H1 (cell line): ENCODE measurements at regions not wholly inside any gene's neighbourhood (a gene's known extent, or its start where the extent isn't known, plus 50 kb on each side); places are given as distances from the start of the nearest gene placed in this dataset.

Source experiments
- CTCF ChIA-PET: fragments of 300-600 bp; sonication (Branson Sonifier 250); formaldehyde crosslinking; loops from one replicate; lab custom pipeline; 2021; ENCODE audit not compliant: partially characterized antibody; lab: Charles Lee
- POLR2A ChIA-PET: fragments of 300-600 bp; sonication (Branson Sonifier 250); formaldehyde crosslinking; loops from one replicate; lab custom pipeline; 2021; ENCODE audit warnings: inconsistent platforms; ENCODE audit not compliant: partially characterized antibody; lab: Charles Lee
- DNase-seq, 2 experiments: peaks; one replicate each; pipeline versions ENCODE4 v3.0.0 to v3.0.0-alpha.2; 2010 to 2022; ENCODE audit warnings: low spot score in 2 of 2, low read depth in 1 of 2, mixed read lengths in 1 of 2
- FAIRE-seq: peaks from 2 replicates; lab custom pipeline; 2011; peaks lifted over from hg19 to GRCh38; lab: Jason Lieb, UNC
- H2AFZ ChIP-seq: 2 replicates; pipeline ENCODE4 v1.8.1; 2012; ENCODE audit warnings: low read length, inconsistent platforms
- H2AK5ac ChIP-seq: 2 replicates; pipeline ENCODE4 v1.6.1; 2013; ENCODE audit warnings: low read depth, low read length
- H2BK120ac ChIP-seq: replicated peaks from 2 replicates; pipeline ENCODE3; 2013; ENCODE audit warnings: low read depth, low read length, inconsistent platforms
- H2BK12ac ChIP-seq: 2 replicates; pipeline ENCODE4 v1.6.1; 2013; ENCODE audit warnings: low read depth, low read length
- H2BK15ac ChIP-seq: 2 replicates; pipeline ENCODE4 v1.6.1; 2013; ENCODE audit warnings: low read length
- H2BK20ac ChIP-seq: 2 replicates; pipeline ENCODE4 v1.6.1; 2013; ENCODE audit warnings: low read length
- H2BK5ac ChIP-seq: 2 replicates; pipeline ENCODE4 v1.6.1; 2013; ENCODE audit warnings: low read depth, low read length
- H3K14ac ChIP-seq: 2 replicates; pipeline ENCODE4 v1.6.1; 2013; ENCODE audit warnings: inconsistent platforms; ENCODE audit not compliant: insufficient read length
- H3K18ac ChIP-seq: 2 replicates; pipeline ENCODE4 v1.6.1; 2013; ENCODE audit warnings: low read length; ENCODE audit errors: extremely low read depth
- H3K23ac ChIP-seq: 2 replicates; pipeline ENCODE4 v1.6.1; 2013; ENCODE audit warnings: inconsistent platforms; ENCODE audit not compliant: insufficient read length
- H3K23me2 ChIP-seq: 2 replicates; pipeline ENCODE4 v1.6.1; 2013; ENCODE audit warnings: low read depth, low read length
- H3K27ac ChIP-seq: 2 replicates; pipeline ENCODE4 v1.6.1; 2011; ENCODE audit warnings: low read depth, low read length, inconsistent platforms
- H3K27me3 ChIP-seq, 4 experiments: replicated peaks in 1 of 4; 1 replicate in 1 of 4; 2 replicates in 3 of 4; pipeline versions ENCODE4 v1.6.1 to v1.8.1; 2011 to 2013; ENCODE audit warnings: low read length in 3 of 4, mild to moderate bottlenecking in 3 of 4, inconsistent platforms in 2 of 4, mixed read lengths in 2 of 4, moderate library complexity in 1 of 4; ENCODE audit not compliant: control insufficient read depth in 3 of 4, insufficient read depth in 3 of 4; ENCODE audit errors: extremely low read depth in 1 of 4
- H3K36me3 ChIP-seq, 4 experiments: 2 replicates each; pipeline versions ENCODE4 v1.6.1 to v1.8.1; 2011 to 2013; ENCODE audit warnings: mild to moderate bottlenecking in 4 of 4, low read length in 3 of 4, moderate library complexity in 2 of 4, control low read depth in 1 of 4, inconsistent platforms in 1 of 4; ENCODE audit not compliant: insufficient read depth in 4 of 4, control insufficient read depth in 2 of 4
- H3K4ac ChIP-seq: replicated peaks from 2 replicates; pipeline ENCODE3; 2013; ENCODE audit warnings: low read length, low read depth, mixed read lengths, inconsistent platforms; ENCODE audit not compliant: insufficient read length
- H3K4me1 ChIP-seq, 4 experiments: replicated peaks in 1 of 4; 1 replicate in 1 of 4; 2 replicates in 3 of 4; pipeline versions ENCODE4 v1.6.1 to v1.8.1; 2011 to 2013; ENCODE audit warnings: low read length in 3 of 4, inconsistent platforms in 2 of 4, mixed read lengths in 1 of 4; ENCODE audit not compliant: insufficient read depth in 4 of 4, control insufficient read depth in 3 of 4
- H3K4me2 ChIP-seq, 2 experiments: 2 replicates each; pipeline versions ENCODE4 v1.6.1 to v1.8.1; 2011 to 2013; ENCODE audit warnings: low read depth in 2 of 2, low read length in 2 of 2, control low read depth in 1 of 2, inconsistent platforms in 1 of 2, mild to moderate bottlenecking in 1 of 2; ENCODE audit not compliant: insufficient read depth in 1 of 2
- H3K4me3 ChIP-seq, 4 experiments: fragments of 200-600, 300-600 bp in 1 of 4; sonication (generic), shearing (Covaris generic), sonication (Bioruptor Twin) in 1 of 4; 2 replicates each; pipeline versions ENCODE4 v1.5.1 to v1.8.1; 2011 to 2016; ENCODE audit warnings: low read length in 4 of 4, low read depth in 3 of 4, control low read depth in 2 of 4, inconsistent platforms in 2 of 4, mild to moderate bottlenecking in 2 of 4, mixed read lengths in 1 of 4, moderate library complexity in 1 of 4; ENCODE audit not compliant: insufficient read depth in 2 of 4; ENCODE audit errors: extremely low read depth in 1 of 4
- H3K56ac ChIP-seq: replicated peaks from 2 replicates; pipeline ENCODE3; 2013; ENCODE audit warnings: low read depth, mild to moderate bottlenecking, mixed read lengths, low read length, inconsistent platforms; ENCODE audit not compliant: insufficient read length
- H3K79me1 ChIP-seq: 2 replicates; pipeline ENCODE4 v1.6.1; 2013; ENCODE audit warnings: low read depth, low read length, control low read depth
- H3K79me2 ChIP-seq, 2 experiments: 2 replicates each; pipeline versions ENCODE4 v1.6.1 to v1.8.1; 2012 to 2013; ENCODE audit warnings: low read length in 2 of 2, mild to moderate bottlenecking in 2 of 2, inconsistent platforms in 1 of 2; ENCODE audit not compliant: insufficient read depth in 2 of 2, control insufficient read depth in 1 of 2
- H3K9ac ChIP-seq, 4 experiments: replicated peaks in 1 of 4; 1 replicate in 1 of 4; 2 replicates in 3 of 4; pipeline versions ENCODE4 v1.6.1 to v1.8.1; 2011 to 2013; ENCODE audit warnings: low read depth in 3 of 4, low read length in 3 of 4, control low read depth in 2 of 4, mild to moderate bottlenecking in 2 of 4, moderate library complexity in 2 of 4, inconsistent platforms in 1 of 4; ENCODE audit errors: extremely low read depth in 1 of 4
- H3K9me3 ChIP-seq, 2 experiments: 2 replicates each; pipeline versions ENCODE4 v1.6.1 to v1.8.1; 2012 to 2013; ENCODE audit warnings: mild to moderate bottlenecking in 2 of 2, moderate library complexity in 2 of 2, control low read depth in 1 of 2, inconsistent platforms in 1 of 2, low read depth in 1 of 2, low read length in 1 of 2, mixed read lengths in 1 of 2; ENCODE audit not compliant: insufficient read depth in 2 of 2
- H4K20me1 ChIP-seq, 2 experiments: replicated peaks in 1 of 2; 2 replicates each; pipeline versions ENCODE3 to v1.8.1; 2011 to 2013; ENCODE audit warnings: inconsistent platforms in 2 of 2, low read length in 2 of 2, mild to moderate bottlenecking in 1 of 2; ENCODE audit not compliant: insufficient read depth in 2 of 2, control insufficient read depth in 1 of 2
- H4K5ac ChIP-seq: 2 replicates; pipeline ENCODE4 v1.6.1; 2013; ENCODE audit warnings: low read length, low read depth, mixed read lengths, inconsistent platforms; ENCODE audit not compliant: insufficient read length
- H4K8ac ChIP-seq: 2 replicates; pipeline ENCODE4 v1.8.0; 2013; ENCODE audit warnings: mild to moderate bottlenecking, moderate library complexity, low read length, inconsistent platforms; ENCODE audit not compliant: insufficient read depth; ENCODE audit errors: extremely low read depth
- H4K91ac ChIP-seq: replicated peaks from 2 replicates; pipeline ENCODE3; 2013; ENCODE audit warnings: low read length, mixed read lengths, inconsistent platforms; ENCODE audit not compliant: insufficient read length
- PHF8 ChIP-seq: fragments of 200-600 bp; sonication (generic); conservative IDR thresholded peaks from 2 replicates; pipeline ENCODE4 v1.7.1; 2012; ENCODE audit warnings: low read depth, mild to moderate bottlenecking, inconsistent platforms, low read length, moderate library complexity
- WGBS, 2 experiments: shearing (Covaris generic) in 1 of 2; methylation state at CpG; one replicate each; pipeline versions ENCODE4 v1.1.6 to v1.1.7; 2013 to 2015; ENCODE audit warnings: low lambda C conversion rate in 2 of 2, mixed read lengths in 2 of 2, inconsistent platforms in 1 of 2, low coverage in 1 of 2, missing lambda C conversion rate in 1 of 2; ENCODE audit not compliant: insufficient replicate concordance in 2 of 2, insufficient coverage in 1 of 2, insufficient read length in 1 of 2; ENCODE audit errors: extremely low coverage in 1 of 2, missing lambda C conversion rate in 1 of 2; 5-methylcytosine and 5-hydroxymethylcytosine counted together

GRCh38 chr18:78587096-78587495 is 392.5 kb upstream of the SALL3 start:
- peaks cover 0 to 11% (median 3%) of the 10 kb centered on the region in 4 experiments; a peak in 3 of 7 replicates for H3K4me1 ChIP-seq
- H3K23me2 ChIP-seq, result no peaks in the 10 kb centered on the region
- H3K9ac ChIP-seq, result no peak overlapping the region
- no peak overlapping the region for H2AK5ac ChIP-seq
- no peak overlapping the region for H3K23ac ChIP-seq
- H3K4ac ChIP-seq, result no peak overlapping the region
- no peak overlapping the region for H3K18ac ChIP-seq
- no peaks in the 10 kb centered on the region for H3K27me3 ChIP-seq
- no peak overlapping the region for H2BK12ac ChIP-seq
- no peak overlapping the region for H3K27ac ChIP-seq
- no peak overlapping the region for H3K56ac ChIP-seq
- H2BK15ac ChIP-seq, result no peak overlapping the region
- no peaks in the 10 kb centered on the region for H3K36me3 ChIP-seq
- no peak overlapping the region for H2BK120ac ChIP-seq
- H3K9me3 ChIP-seq, result no peaks in the 10 kb centered on the region
- H3K79me1 ChIP-seq, result no peaks in the 10 kb centered on the region
- WGBS, 2 experiments, result 84% methylated on average over 11 of the region's 11 CpGs; no CpG with 5 or more reads in 1 of the 2 experiments
- no peak overlapping the region for H2AFZ ChIP-seq
- DNase-seq (no peak), FAIRE-seq (no peak)
- H3K4me2 ChIP-seq, result no peak overlapping the region
- H2BK5ac ChIP-seq, result no peak overlapping the region
- no peak overlapping the region for H4K91ac ChIP-seq
- H4K5ac ChIP-seq, result no peak overlapping the region
- POLR2A ChIA-PET, result no interaction called here
- TF ChIP-seq PHF8, result no peak
- no peak overlapping the region for H4K8ac ChIP-seq
- CTCF ChIA-PET, result interaction anchor here (1.5 kb wide), 1 partner anchor 11 kb away, joined by 4 read pairs; no protein-coding TSS in a partner anchor
- no peak overlapping the region for H3K14ac ChIP-seq
- no peak overlapping the region for H2BK20ac ChIP-seq
- H4K20me1 ChIP-seq, result no peaks in the 10 kb centered on the region
- H3K4me3 ChIP-seq, result no peak overlapping the region
- no peaks in the 10 kb centered on the region for H3K79me2 ChIP-seq
